Left ventricle myocardium inferior (tissue), 1 donor: ENCODE measurements at regions not wholly inside any gene's neighbourhood (a gene's known extent, or its start where the extent isn't known, plus 50 kb on each side); places are given as distances from the start of the nearest gene placed in this dataset.

Experiments used
- DNase-seq: peaks from one replicate; pipeline ENCODE4 v3.0.0-alpha.2; 2020
- H3K27ac ChIP-seq: fragments of 200-600 bp; replicated peaks from 2 replicates; pipeline ENCODE4 v1.8.0; 2021
- H3K27me3 ChIP-seq: fragments of 200-600 bp; 2 replicates; pipeline ENCODE4 v1.8.0; 2021; ENCODE audit warnings: low read depth
- H3K36me3 ChIP-seq: fragments of 200-600 bp; 2 replicates; pipeline ENCODE4 v1.8.0; 2021
- H3K4me1 ChIP-seq: fragments of 200-600 bp; 2 replicates; pipeline ENCODE4 v1.8.0; 2021
- H3K4me3 ChIP-seq: fragments of 200-600 bp; 2 replicates; pipeline ENCODE4 v1.8.0; 2021; ENCODE audit warnings: mild to moderate bottlenecking, moderate library complexity
- H3K9me3 ChIP-seq: fragments of 200-600 bp; replicated peaks from 2 replicates; pipeline ENCODE4 v1.8.0; 2021
- CTCF ChIP-seq: fragments of 200-600 bp; IDR thresholded peaks from 2 replicates; pipeline ENCODE4 v1.8.0; 2021; ENCODE audit warnings: antibody characterized with exemption, mild to moderate bottlenecking, borderline replicate concordance
- intact Hi-C: fragments of 100-400 bp; cut with micrococcal nuclease; formaldehyde crosslinking; loops from one replicate; pipeline ENCODE4 v1.11.0; 2022
- donor health status: DM: no; HTN: yes; CAD: no; lungs with severe emphysema.

GRCh38 chr4:31390849-31391248 lies 670.7 kb downstream of the PCDH7 start:
- TF ChIP-seq CTCF = no peak
- Histone ChIP-seq H3K4me1 (no peaks in the 10 kb centered on the region), H3K9me3 (no peaks in the 10 kb centered on the region), H3K36me3 (no peaks in the 10 kb centered on the region), H3K27ac (no peak overlapping the region), H3K27me3 (no peaks in the 10 kb centered on the region), H3K4me3 (no peak overlapping the region)
- no peak for DNase-seq
- intact Hi-C loops = no loop called here

GRCh38 chr4:31391976-31392375 lies 671.8 kb downstream of the PCDH7 start:
- intact Hi-C loops = no loop called here
- Histone ChIP-seq H3K27ac (no peak overlapping the region), H3K4me3 (no peak overlapping the region), H3K4me1 (no peaks in the 10 kb centered on the region), H3K27me3 (no peaks in the 10 kb centered on the region), H3K9me3 (no peaks in the 10 kb centered on the region), H3K36me3 (no peaks in the 10 kb centered on the region)
- no peak for TF ChIP-seq CTCF
- DNase-seq = no peak

GRCh38 chr4:31392923-31393322 lies 672.8 kb downstream of the PCDH7 start:
- no peak for TF ChIP-seq CTCF
- Histone ChIP-seq H3K4me3 (no peak overlapping the region), H3K36me3 (no peaks in the 10 kb centered on the region), H3K9me3 (no peaks in the 10 kb centered on the region), H3K27ac (no peak overlapping the region), H3K27me3 (no peaks in the 10 kb centered on the region), H3K4me1 (no peaks in the 10 kb centered on the region)
- DNase-seq = no peak
- intact Hi-C loops = no loop called here

GRCh38 chr4:31408121-31408520 lies 688.0 kb downstream of the PCDH7 start:
- no peaks in the 10 kb centered on the region for H3K36me3 ChIP-seq
- H3K4me3 ChIP-seq = no peak overlapping the region
- no peak overlapping the region for H3K27ac ChIP-seq
- intact Hi-C loops = no loop called here
- no peaks in the 10 kb centered on the region for H3K9me3 ChIP-seq
- no peaks in the 10 kb centered on the region for H3K4me1 ChIP-seq
- TF ChIP-seq CTCF = no peak
- DNase-seq = no peak
- no peaks in the 10 kb centered on the region for H3K27me3 ChIP-seq

- Histone ChIP-seq H3K27ac (no peak overlapping the region), H3K27me3 (no peaks in the 10 kb centered on the region), H3K36me3 (no peaks in the 10 kb centered on the region), H3K9me3 (no peaks in the 10 kb centered on the region), H3K4me1 (no peaks in the 10 kb centered on the region), H3K4me3 (no peak overlapping the region)
- intact Hi-C loops = no loop called here
- TF ChIP-seq CTCF = no peak
- no peak for DNase-seq
Measured at GRCh38 chr4:31411565-31411964, 691.4 kb downstream of the PCDH7 start.

- H3K4me1 ChIP-seq = no peaks in the 10 kb centered on the region
- H3K27me3 ChIP-seq = no peaks in the 10 kb centered on the region
- no peaks in the 10 kb centered on the region for H3K36me3 ChIP-seq
- no peak for DNase-seq
- no peak overlapping the region for H3K4me3 ChIP-seq
- no peak for TF ChIP-seq CTCF
- H3K9me3 ChIP-seq = no peaks in the 10 kb centered on the region
- H3K27ac ChIP-seq = no peak overlapping the region
- intact Hi-C loops = no loop called here
Measured at GRCh38 chr4:31415629-31416028, 695.5 kb downstream of the PCDH7 start.
